SJCRH30 (cell line): ENCODE measurements at regions not wholly inside any gene's neighbourhood (a gene's known extent, or its start where the extent isn't known, plus 50 kb on each side); places are given as distances from the start of the nearest gene placed in this dataset.

ENCODE experiments used
- DNase-seq, 2 experiments: peaks; one replicate each; pipeline ENCODE4 v3.0.0-alpha.2; 2015 to 2020
- H3K27ac ChIP-seq: fragments of 250-450 bp; sonication (Bioruptor Pico); 2 replicates; pipeline ENCODE4 v1.5.1; 2020; ENCODE audit warnings: mild to moderate bottlenecking, moderate library complexity
- H3K27me3 ChIP-seq: fragments of 250-450 bp; sonication (Bioruptor Pico); 2 replicates; pipeline ENCODE4 v1.5.1; 2020; ENCODE audit warnings: mild to moderate bottlenecking, moderate library complexity
- H3K36me3 ChIP-seq: fragments of 250-450 bp; sonication (Bioruptor Pico); 2 replicates; pipeline ENCODE4 v1.5.1; 2020; ENCODE audit warnings: mild to moderate bottlenecking, moderate library complexity
- H3K4me1 ChIP-seq: fragments of 250-450 bp; sonication (Bioruptor Pico); 2 replicates; pipeline ENCODE4 v1.5.1; 2020; ENCODE audit warnings: mild to moderate bottlenecking, moderate library complexity
- H3K4me3 ChIP-seq: fragments of 250-450 bp; sonication (Bioruptor Pico); 2 replicates; pipeline ENCODE4 v1.5.1; 2020; ENCODE audit warnings: mild to moderate bottlenecking, moderate library complexity
- H3K9me3 ChIP-seq: fragments of 250-450 bp; sonication (Bioruptor Pico); replicated peaks from 2 replicates; pipeline ENCODE4 v1.5.1; 2020; ENCODE audit warnings: mild to moderate bottlenecking, moderate library complexity

- Histone ChIP-seq H3K27me3 (no peaks in the 10 kb centered on the region), H3K36me3 (no peaks in the 10 kb centered on the region), H3K9me3 (no peaks in the 10 kb centered on the region), H3K27ac (no peak overlapping the region), H3K4me3 (no peak overlapping the region), H3K4me1 (no peaks in the 10 kb centered on the region)
- DNase-seq = no peak
Measured at GRCh38 chr13:65562305-65562704, 1667.8 kb downstream of the PCDH9 start.

- Histone ChIP-seq H3K4me1 (no peaks in the 10 kb centered on the region), H3K4me3 (no peak overlapping the region), H3K36me3 (no peaks in the 10 kb centered on the region), H3K9me3 (no peaks in the 10 kb centered on the region), H3K27ac (no peak overlapping the region), H3K27me3 (no peaks in the 10 kb centered on the region)
- no peak for DNase-seq
Measured at GRCh38 chr13:65560936-65561335, 1669.2 kb downstream of the PCDH9 start.

GRCh38 chr13:65555962-65556361, 1674.2 kb downstream of the PCDH9 start:
- no peak overlapping the region for H3K27ac ChIP-seq
- H3K27me3 ChIP-seq = no peaks in the 10 kb centered on the region
- no peaks in the 10 kb centered on the region for H3K4me1 ChIP-seq
- no peaks in the 10 kb centered on the region for H3K36me3 ChIP-seq
- no peak overlapping the region for H3K4me3 ChIP-seq
- peaks cover 5% of the 10 kb centered on the region; the same call in 1 of the 2 replicates for H3K9me3 ChIP-seq
- no peak for DNase-seq

GRCh38 chr13:65553096-65553727, 1676.9 kb downstream of the PCDH9 start:
- Histone ChIP-seq H3K36me3 (no peaks in the 10 kb centered on the region), H3K4me3 (no peak overlapping the region), H3K27me3 (no peaks in the 10 kb centered on the region), H3K4me1 (no peaks in the 10 kb centered on the region), H3K9me3 (peaks cover 5% of the 10 kb centered on the region; the same call in 1 of the 2 replicates), H3K27ac (no peak overlapping the region)
- no peak for DNase-seq

GRCh38 chr13:65551208-65551607, 1678.9 kb downstream of the PCDH9 start:
- Histone ChIP-seq H3K9me3 (peaks cover 5% of the 10 kb centered on the region; the same call in 1 of the 2 replicates), H3K27me3 (no peaks in the 10 kb centered on the region), H3K4me3 (no peak overlapping the region), H3K36me3 (no peaks in the 10 kb centered on the region), H3K4me1 (no peaks in the 10 kb centered on the region), H3K27ac (no peak overlapping the region)
- no peak for DNase-seq

- Histone ChIP-seq H3K9me3 (no peaks in the 10 kb centered on the region), H3K36me3 (no peaks in the 10 kb centered on the region), H3K27me3 (no peaks in the 10 kb centered on the region), H3K4me3 (no peak overlapping the region), H3K4me1 (no peaks in the 10 kb centered on the region), H3K27ac (no peak overlapping the region)
- DNase-seq = no peak
Measured at GRCh38 chr13:65540175-65540574, 1690.0 kb downstream of the PCDH9 start.

GRCh38 chr13:65535370-65535769, 1694.8 kb downstream of the PCDH9 start:
- Histone ChIP-seq H3K36me3 (no peaks in the 10 kb centered on the region), H3K27ac (no peak overlapping the region), H3K4me3 (no peak overlapping the region), H3K4me1 (no peaks in the 10 kb centered on the region), H3K9me3 (no peaks in the 10 kb centered on the region), H3K27me3 (no peaks in the 10 kb centered on the region)
- DNase-seq = no peak

- no peaks in the 10 kb centered on the region for H3K27me3 ChIP-seq
- H3K36me3 ChIP-seq = no peaks in the 10 kb centered on the region
- no peaks in the 10 kb centered on the region for H3K9me3 ChIP-seq
- DNase-seq = no peak
- no peak overlapping the region for H3K4me3 ChIP-seq
- H3K4me1 ChIP-seq = no peaks in the 10 kb centered on the region
- no peak overlapping the region for H3K27ac ChIP-seq
Measured at GRCh38 chr13:65532231-65532630, 1697.9 kb downstream of the PCDH9 start.

- Histone ChIP-seq H3K9me3 (no peaks in the 10 kb centered on the region), H3K4me1 (no peaks in the 10 kb centered on the region), H3K27me3 (no peaks in the 10 kb centered on the region), H3K4me3 (no peak overlapping the region), H3K36me3 (no peaks in the 10 kb centered on the region), H3K27ac (no peak overlapping the region)
- DNase-seq = no peak
Measured at GRCh38 chr13:65530688-65531087, 1699.4 kb downstream of the PCDH9 start.

- no peak for DNase-seq
- no peak overlapping the region for H3K4me3 ChIP-seq
- H3K27me3 ChIP-seq = no peaks in the 10 kb centered on the region
- H3K36me3 ChIP-seq = no peaks in the 10 kb centered on the region
- no peaks in the 10 kb centered on the region for H3K4me1 ChIP-seq
- H3K9me3 ChIP-seq = no peaks in the 10 kb centered on the region
- H3K27ac ChIP-seq = no peak overlapping the region
Measured at GRCh38 chr13:65529541-65529940, 1700.6 kb downstream of the PCDH9 start.

GRCh38 chr13:65508745-65509144, 1721.4 kb downstream of the PCDH9 start:
- DNase-seq = no peak
- no peaks in the 10 kb centered on the region for H3K9me3 ChIP-seq

GRCh38 chr13:65508338-65508737, 1721.8 kb downstream of the PCDH9 start:
- no peaks in the 10 kb centered on the region for H3K36me3 ChIP-seq

More at GRCh38 chr13:65508745-65509144, 1721.4 kb downstream of the PCDH9 start:
- Histone ChIP-seq H3K27ac (no peak overlapping the region), H3K4me3 (no peak overlapping the region), H3K27me3 (no peaks in the 10 kb centered on the region), H3K4me1 (no peaks in the 10 kb centered on the region; the same call in 1 of the 2 replicates), H3K36me3 (no peaks in the 10 kb centered on the region)

GRCh38 chr13:65505941-65506340, 1724.2 kb downstream of the PCDH9 start:
- Histone ChIP-seq H3K4me3 (no peak overlapping the region), H3K27me3 (no peaks in the 10 kb centered on the region), H3K4me1 (no peaks in the 10 kb centered on the region; the same call in 1 of the 2 replicates), H3K36me3 (no peaks in the 10 kb centered on the region), H3K9me3 (no peaks in the 10 kb centered on the region), H3K27ac (no peak overlapping the region)
- DNase-seq = no peak

More at GRCh38 chr13:65508338-65508737, 1721.8 kb downstream of the PCDH9 start:
- Histone ChIP-seq H3K27ac (no peak overlapping the region), H3K4me1 (no peaks in the 10 kb centered on the region; the same call in 1 of the 2 replicates), H3K27me3 (no peaks in the 10 kb centered on the region), H3K9me3 (no peaks in the 10 kb centered on the region), H3K4me3 (no peak overlapping the region)
- DNase-seq = peak in 1 of 2 experiments; percentile 15

GRCh38 chr13:65504213-65504612, 1725.9 kb downstream of the PCDH9 start:
- no peak overlapping the region for H3K4me3 ChIP-seq
- H3K27me3 ChIP-seq = no peaks in the 10 kb centered on the region
- H3K9me3 ChIP-seq = no peaks in the 10 kb centered on the region
- no peak for DNase-seq
- H3K36me3 ChIP-seq = no peaks in the 10 kb centered on the region
- no peaks in the 10 kb centered on the region; the same call in 1 of the 2 replicates for H3K4me1 ChIP-seq
- no peak overlapping the region for H3K27ac ChIP-seq

GRCh38 chr13:65500481-65500880, 1729.7 kb downstream of the PCDH9 start:
- no peaks in the 10 kb centered on the region for H3K27me3 ChIP-seq
- H3K4me3 ChIP-seq = no peak overlapping the region
- DNase-seq = no peak
- H3K9me3 ChIP-seq = no peaks in the 10 kb centered on the region
- no peak overlapping the region for H3K27ac ChIP-seq
- no peaks in the 10 kb centered on the region for H3K36me3 ChIP-seq
- H3K4me1 ChIP-seq = no peaks in the 10 kb centered on the region; the same call in 1 of the 2 replicates

- Histone ChIP-seq H3K27ac (no peak overlapping the region), H3K4me1 (no peaks in the 10 kb centered on the region; the same call in 1 of the 2 replicates), H3K27me3 (no peaks in the 10 kb centered on the region), H3K4me3 (no peak overlapping the region), H3K9me3 (no peaks in the 10 kb centered on the region), H3K36me3 (no peaks in the 10 kb centered on the region)
- no peak for DNase-seq
Measured at GRCh38 chr13:65499256-65499655, 1730.9 kb downstream of the PCDH9 start.
